ENCODE measurements at regions not wholly inside any gene's neighbourhood (a gene's known extent, or its start where the extent isn't known, plus 50 kb on each side); places are given as distances from the start of the nearest gene placed in this dataset.

DNA sequence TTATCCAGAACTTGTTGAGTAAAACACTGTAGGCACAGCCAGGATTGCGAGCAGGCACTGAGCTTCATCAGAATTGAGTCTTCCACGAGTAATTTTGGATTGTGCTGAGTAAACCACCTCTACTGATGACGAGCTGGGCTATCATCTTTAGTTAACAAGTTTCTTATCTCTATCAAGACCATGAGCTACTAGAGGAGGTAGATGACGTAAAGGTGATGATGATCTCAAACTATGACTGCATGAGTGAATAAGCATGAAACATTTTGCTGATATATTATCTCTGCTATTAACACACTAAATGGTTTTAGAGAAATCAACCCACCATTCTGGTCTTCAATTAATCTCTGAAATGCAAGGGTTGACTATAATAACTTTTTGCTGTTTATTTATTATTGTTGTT is 506.0 kb downstream of the GBE1 start:
- TF ChIP-seq, protein P1, sequence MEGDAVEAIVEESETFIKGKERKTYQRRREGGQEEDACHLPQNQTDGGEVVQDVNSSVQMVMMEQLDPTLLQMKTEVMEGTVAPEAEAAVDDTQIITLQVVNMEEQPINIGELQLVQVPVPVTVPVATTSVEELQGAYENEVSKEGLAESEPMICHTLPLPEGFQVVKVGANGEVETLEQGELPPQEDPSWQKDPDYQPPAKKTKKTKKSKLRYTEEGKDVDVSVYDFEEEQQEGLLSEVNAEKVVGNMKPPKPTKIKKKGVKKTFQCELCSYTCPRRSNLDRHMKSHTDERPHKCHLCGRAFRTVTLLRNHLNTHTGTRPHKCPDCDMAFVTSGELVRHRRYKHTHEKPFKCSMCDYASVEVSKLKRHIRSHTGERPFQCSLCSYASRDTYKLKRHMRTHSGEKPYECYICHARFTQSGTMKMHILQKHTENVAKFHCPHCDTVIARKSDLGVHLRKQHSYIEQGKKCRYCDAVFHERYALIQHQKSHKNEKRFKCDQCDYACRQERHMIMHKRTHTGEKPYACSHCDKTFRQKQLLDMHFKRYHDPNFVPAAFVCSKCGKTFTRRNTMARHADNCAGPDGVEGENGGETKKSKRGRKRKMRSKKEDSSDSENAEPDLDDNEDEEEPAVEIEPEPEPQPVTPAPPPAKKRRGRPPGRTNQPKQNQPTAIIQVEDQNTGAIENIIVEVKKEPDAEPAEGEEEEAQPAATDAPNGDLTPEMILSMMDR (IDR thresholded peaks at IDR 0.05) = no peak
- no peak for TF ChIP-seq EP300 (IDR thresholded peaks at IDR 0.05)
- TF ChIP-seq POLR2A (IDR thresholded peaks at IDR 0.05) = no peak

All from ovary (tissue), 3 donors.